KBM-7 (cell line): ENCODE measurements at regions not wholly inside any gene's neighbourhood (a gene's known extent, or its start where the extent isn't known, plus 50 kb on each side); places are given as distances from the start of the nearest gene placed in this dataset.
A peak's percentile ranks its signal among the peaks of the same experiment; 100 is the strongest.
"Not testable (repeated sequence)": the region's sequence is repeated elsewhere in the genome, so short reads cannot be mapped to it uniquely, and the experiment has no call there.

ENCODE experiments used
- DNase-seq: peaks from one replicate; pipeline ENCODE4 v3.0.0-alpha.2; 2015
- in situ Hi-C: fragments of 300-500 bp; cut with MboI; formaldehyde crosslinking; loops from 2 replicates; pipeline ENCODE4 v1.14.3; 2020; ENCODE audit warnings: low sequenced_read_pairs, low pct_unique_long_range_greater_than_20kb, mixed read lengths

DNA sequence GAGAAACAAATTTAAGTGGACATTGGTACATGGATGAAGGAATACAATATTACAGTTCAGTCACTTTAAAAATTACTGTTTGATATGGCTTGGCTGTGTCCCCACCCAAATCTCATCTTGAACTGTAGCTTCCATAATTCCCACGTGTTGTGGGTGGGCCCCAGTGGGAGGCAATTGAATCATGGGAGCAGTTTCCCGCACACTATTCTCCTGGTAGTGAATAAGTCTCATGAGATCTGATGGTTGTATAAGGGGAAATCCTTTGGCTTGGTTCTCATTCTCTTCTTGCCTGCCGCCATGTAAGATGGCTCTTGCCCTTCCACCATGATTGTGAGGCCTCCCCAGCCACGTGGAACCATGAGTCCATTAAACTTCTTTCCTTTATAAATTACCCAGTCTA is 804.2 kb upstream of the FRG1 start:
- in situ Hi-C loops: no loop called here
- no peak for DNase-seq

DNA sequence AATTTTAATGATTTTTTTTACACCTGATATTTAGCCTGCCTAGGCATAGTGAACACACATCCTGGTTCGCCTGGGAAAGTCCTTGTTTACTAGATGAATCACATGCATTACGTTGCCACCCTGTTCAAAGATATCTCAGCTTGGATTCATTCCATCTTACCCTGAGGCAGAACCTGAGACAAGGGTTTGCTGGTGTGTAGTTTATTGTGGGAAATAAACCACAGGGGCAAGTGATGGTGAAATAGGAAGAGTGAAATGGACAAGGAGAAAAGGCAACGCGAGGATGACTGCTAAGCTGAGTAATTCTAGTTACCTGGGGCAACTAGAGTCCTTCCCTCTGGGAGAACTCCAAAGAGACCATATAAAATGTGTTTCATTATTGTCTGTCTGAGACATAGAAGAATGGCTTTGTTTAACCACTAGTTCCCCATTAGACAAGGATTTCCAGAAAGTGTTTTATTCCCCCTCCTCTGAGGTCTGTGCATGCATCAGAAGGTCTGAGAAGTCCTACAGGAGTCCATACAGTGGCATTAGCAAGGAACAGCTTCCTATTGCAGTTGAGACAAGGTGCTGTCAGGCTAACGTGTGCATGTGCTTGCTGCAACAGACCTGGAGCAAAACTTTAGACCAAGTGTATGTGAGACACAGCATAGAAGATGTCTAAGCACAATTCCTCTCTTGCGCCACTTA is 797.3 kb upstream of the FRG1 start:
- DNase-seq: no peak
- in situ Hi-C loops: no loop called here

DNA sequence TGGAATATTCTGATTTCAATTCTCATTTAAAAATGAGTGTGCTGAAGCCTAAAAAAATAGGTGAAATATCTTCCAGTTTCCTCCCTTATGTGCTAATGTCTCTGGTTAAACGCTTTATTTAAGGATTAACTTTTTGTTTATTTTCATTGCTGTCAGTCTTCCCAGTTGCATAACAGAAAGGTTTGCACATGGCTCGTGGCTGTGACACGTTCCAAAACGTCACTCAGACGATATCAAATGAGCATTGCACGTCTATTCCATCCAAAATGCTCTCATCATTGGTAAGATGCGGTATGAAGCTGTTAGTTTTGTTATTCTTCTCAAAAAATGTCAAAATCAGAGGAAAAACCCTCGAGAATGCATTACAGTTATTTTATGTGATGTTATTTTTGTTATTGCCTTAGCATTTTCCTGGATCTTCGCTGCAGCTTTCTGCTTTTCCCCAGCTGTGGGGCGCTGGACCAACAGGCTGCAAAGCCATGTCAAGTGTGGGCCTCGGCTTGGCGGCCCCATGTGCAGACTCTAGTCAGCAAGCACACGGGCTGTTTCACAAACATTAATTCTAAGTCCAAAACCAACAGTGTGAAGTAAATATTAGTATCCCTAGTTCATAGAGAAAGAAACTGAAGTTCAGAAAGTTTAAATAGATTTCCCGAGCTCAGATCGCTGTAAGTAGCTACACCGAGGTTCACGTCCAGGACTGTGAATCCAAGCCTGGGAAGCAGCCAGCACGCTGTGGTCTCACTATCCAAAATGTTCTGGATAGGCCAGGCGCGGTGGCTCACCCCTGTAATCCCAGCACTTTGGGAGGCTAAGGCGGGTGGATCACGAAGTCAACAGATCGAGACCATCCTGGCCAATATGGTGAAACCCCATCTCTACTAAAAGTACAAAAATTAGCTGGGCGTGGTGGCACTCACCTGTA is 793.4 kb upstream of the FRG1 start:
- no peak for DNase-seq
- in situ Hi-C loops: no loop called here

DNA sequence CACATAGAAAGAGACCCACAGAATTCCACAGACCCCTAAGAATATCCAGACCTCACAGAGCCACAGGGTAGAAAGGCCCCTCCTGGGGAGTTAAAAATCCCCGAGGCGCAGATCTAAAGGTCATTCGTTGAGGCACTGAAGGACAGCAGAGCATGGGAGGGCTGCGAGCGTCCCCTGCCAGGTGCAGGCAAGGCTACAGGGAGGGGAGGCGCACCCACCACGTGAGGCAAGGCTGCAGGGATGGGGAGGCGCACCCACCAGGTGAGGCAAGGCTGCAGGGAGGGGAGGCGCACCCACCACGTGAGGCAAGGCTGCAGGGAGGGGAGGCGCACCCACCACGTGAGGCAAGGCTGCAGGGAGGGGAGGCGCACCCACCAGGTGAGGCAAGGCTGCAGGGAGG is 785.6 kb upstream of the FRG1 start:
- in situ Hi-C loops, DNase-seq: not testable (repeated sequence)

DNA sequence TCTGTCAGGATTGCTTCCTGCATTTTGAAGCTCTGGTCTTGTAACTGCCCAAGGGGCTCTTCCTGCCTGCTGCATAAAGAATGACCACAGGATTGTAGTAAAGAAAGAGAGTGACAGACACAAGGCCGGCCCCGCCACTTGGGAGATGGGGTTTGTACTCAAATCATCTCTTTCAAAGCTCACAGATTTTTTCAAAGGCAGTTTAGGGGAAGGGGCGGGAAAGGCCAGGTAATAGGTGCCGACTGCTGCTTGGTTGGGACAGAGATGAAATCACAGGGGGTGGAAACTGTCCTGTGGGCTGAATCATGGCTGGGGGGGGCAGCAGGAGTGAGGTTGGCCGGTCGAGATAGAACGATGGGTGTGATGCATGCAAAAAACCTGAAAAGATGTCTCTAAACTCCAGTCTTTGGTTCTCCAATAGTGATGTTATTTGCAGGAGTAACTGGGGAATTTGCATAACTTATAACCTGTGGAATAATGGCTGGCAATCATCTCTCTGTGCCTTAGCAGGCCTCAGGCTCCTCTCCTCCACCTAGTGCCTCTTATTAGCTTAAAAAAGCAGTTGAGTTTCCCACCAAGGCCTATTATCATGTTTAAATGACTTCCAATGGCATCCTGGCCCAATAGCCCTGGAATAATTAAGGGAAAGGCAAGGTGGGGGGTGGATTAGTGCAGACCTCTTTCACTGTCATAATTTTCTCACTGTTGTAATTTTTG is 778.4 kb upstream of the FRG1 start:
- in situ Hi-C loops: no loop called here
- DNase-seq: no peak

DNA sequence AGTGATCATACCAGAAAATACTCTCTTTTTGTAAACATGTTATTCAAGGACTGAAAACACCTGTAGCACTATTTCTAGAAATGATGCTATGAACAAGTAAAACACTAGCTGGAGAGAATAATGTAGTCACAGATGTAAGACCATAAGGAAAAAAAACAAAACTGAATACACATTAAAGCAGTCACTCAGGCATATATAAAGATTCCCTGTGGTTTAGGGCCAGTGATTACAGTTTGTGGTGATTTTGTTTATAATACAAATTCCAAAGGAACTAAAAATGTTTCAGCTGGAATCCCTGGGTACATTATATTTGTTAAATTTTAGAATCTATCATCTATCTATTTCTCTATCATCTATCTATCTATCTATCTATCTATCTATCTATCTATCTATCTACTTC is 777.8 kb upstream of the FRG1 start:
- in situ Hi-C loops: no loop called here
- DNase-seq: no peak

DNA sequence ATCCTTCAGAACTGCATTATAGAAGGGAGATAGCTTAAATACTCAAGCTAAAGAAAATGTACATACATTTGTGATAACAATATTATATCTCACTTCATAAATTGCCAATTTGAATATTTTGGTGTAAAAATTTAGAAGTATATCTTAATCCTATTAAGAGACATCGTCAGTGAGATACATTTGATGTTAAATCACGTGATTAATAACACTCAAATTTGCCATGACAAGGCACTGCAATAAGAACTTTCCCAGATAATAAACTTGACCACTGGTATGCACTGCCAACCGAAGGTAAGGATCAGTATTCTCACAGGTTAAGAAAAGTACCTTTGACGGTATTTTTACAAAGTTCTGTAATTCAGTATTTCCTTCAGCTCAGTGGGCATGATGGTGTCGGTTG is 764.7 kb upstream of the FRG1 start:
- in situ Hi-C loops: no loop called here
- no peak for DNase-seq

DNA sequence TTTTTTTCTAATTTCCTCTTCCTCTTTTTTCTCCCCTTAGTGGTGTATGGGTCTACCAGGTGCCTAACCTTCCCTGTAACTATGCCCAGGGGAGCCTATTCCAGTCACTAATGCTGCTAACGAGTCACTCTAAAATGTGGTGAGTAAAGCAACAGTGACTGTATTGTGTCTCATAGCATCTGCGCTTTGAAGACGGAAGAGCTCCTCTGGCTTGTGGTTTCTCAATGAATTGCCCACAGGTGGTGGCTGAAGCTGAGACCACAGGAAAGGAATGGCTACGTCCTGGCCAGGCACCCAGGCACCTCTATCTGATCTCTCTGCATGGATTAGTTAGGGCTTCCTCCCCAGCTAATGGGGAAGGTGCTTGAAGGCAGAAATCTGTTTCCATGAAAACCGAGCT is 763.5 kb upstream of the FRG1 start:
- no peak for DNase-seq
- in situ Hi-C loops: no loop called here

DNA sequence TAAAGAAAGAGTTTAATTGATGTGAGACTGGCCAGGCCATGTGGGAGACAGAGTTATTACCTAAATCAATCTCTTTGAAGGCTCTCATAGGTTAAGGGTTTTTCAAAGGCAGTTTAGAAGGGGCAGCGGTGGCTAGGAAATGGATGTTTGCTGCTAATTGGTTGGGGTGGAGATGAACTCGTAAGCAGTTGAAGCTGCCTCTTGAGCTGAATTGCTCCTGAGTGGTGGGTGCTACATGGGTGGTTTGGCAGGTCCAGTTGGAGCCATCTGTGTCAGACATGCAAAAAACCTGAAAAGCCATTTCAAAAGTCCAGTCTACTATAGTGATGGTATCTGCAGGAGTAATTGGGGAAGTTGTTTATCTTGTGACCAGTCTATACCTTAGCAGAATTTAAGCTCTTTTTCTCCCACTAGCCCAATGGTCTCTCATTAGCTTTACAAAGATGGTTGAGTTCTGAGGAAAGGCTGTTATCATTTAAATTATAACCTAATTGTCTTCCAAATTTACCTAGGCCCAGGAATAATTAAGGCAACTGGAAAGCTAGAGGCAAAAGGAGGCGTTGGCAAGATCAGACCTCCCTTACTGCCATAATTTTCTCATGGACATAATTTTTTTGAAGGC is 762.4 kb upstream of the FRG1 start:
- DNase-seq: no peak
- in situ Hi-C loops: no loop called here

DNA sequence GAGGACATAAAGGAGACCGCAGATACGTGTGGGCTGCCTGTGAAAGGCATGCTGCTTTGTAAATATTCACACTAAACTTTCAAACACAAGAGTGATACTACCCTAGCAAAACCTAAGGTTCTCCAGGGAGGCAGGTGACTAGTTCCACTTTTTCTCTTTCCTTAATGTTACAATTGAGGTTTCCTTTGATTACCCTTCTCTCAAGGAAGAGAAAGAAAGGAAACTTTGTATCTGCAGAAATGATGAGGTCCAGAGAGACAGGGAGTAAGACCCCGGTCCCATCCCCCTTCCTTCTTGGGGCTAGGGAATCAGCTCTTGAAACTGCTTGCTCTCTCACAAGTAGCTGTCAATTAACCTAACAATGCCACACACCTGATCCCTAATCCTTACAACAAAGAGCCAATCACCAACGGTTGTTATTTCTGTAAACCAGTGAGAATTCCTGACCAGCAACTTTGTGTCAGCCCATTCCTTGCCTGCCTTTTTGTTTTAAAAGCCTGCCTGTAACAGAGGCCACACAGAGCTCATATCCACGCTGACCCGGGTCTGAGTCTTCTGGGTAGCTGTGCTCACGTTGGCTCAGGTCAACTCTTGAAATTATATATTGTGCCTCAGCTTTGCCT is 754.8 kb upstream of the FRG1 start:
- no peak for DNase-seq
- in situ Hi-C loops: no loop called here

DNA sequence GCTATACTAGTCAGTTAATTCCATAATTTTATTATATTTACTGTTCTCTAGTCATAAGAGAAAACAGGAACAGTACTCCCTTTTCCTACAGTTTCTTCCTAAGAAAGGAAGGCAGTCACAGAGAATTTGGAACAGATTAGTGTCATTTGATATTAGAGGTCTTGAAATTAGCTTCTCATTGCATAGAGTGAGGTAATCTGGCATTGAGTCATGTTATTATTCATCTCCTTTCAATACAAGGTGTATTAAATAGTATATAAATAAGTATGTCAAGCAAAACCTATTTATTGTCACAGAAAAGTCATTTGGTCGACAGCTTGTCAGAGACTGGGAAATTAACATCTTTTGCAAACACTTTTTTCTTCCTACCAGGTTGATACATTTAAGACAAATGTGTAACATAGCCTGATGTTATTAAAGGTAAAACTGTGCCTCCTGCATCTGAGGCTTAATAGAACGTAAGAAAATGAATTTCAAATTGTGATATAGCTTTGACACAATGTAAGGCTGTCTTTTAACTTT is 753.1 kb upstream of the FRG1 start:
- DNase-seq: no peak
- in situ Hi-C loops: no loop called here

GRCh38 chr4:189198624-189199023 is 742.0 kb upstream of the FRG1 start:
- DNase-seq: no peak
- in situ Hi-C loops: no loop called here

DNA sequence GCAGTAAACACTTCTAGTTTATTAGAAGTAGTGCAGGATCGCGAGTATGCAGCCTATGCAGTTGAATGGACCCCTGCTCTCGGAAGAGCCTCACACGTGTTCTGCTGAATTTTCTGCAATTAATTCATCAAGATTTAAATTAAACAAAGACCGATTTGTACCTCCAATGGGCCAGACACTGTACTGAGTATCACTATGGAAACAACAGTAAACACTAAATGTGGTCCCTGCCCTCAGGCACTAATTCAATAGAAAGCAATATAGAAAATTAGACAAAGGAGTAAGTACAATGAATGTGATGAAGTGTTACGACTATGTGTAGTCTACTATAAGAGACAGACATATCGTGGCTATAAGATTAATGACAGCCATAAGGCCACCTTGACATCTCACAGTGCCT is 740.3 kb upstream of the FRG1 start:
- no peak for DNase-seq
- in situ Hi-C loops: no loop called here

- in situ Hi-C loops: no loop called here
- peak; percentile 55 for DNase-seq
Observed at GRCh38 chr4:189202182-189202868, 738.3 kb upstream of the FRG1 start.

GRCh38 chr4:189202869-189203271 is 737.8 kb upstream of the FRG1 start:
- peak; percentile 3 for DNase-seq
- in situ Hi-C loops: no loop called here

GRCh38 chr4:189204616-189205015 is 736.1 kb upstream of the FRG1 start:
- in situ Hi-C loops: no loop called here
- no peak for DNase-seq

DNA sequence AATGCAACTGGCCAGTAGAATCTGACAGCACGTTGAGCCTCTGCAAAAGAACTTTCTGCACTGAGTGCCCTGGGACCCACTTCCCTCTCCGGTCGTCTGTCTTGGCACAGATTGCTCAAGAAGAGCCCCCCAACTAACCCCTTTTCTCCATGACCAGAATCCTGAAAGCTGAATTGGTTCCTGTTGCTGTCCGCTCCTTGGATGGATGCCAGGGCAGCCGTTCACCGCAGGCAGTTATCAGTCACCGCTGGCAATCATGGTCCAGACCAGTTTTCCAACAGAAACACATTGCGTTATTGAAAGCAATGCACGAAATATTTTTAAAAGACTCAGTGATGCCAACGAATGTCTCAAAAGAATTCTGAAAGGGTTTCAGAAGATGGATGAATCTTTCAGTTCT is 733.7 kb upstream of the FRG1 start:
- DNase-seq: no peak
- in situ Hi-C loops: no loop called here

GRCh38 chr4:189207872-189208271 is 732.8 kb upstream of the FRG1 start:
- in situ Hi-C loops: no loop called here
- no peak for DNase-seq
